HL-60 (cell line): ENCODE measurements at regions not wholly inside any gene's neighbourhood (a gene's known extent, or its start where the extent isn't known, plus 50 kb on each side); places are given as distances from the start of the nearest gene placed in this dataset.
"Not testable (repeated sequence)": the region's sequence is repeated elsewhere in the genome, so short reads cannot be mapped to it uniquely, and the experiment has no call there.

Experiments used
- DNase-seq, 2 experiments: peaks; one replicate each; pipeline ENCODE4 v3.0.0-alpha.2; 2010 to 2020; ENCODE audit warnings: low read depth in 1 of 2, low spot score in 1 of 2
- H3K27ac ChIP-seq: fragments of 250-450 bp; sonication (Bioruptor Pico); replicated peaks from 2 replicates; pipeline ENCODE4 v1.5.1; 2020; ENCODE audit warnings: mild to moderate bottlenecking, moderate library complexity
- H3K27me3 ChIP-seq: fragments of 250-450 bp; sonication (Bioruptor Pico); 2 replicates; pipeline ENCODE4 v1.5.1; 2021; ENCODE audit warnings: mild to moderate bottlenecking, moderate library complexity; ENCODE audit not compliant: insufficient read depth, poor library complexity, severe bottlenecking
- H3K4me3 ChIP-seq: replicated peaks from 2 replicates; pipeline ENCODE4 v1.5.1; 2011; ENCODE audit warnings: mild to moderate bottlenecking, control low read depth, low read length; ENCODE audit not compliant: insufficient read depth
- CTCF ChIP-seq: IDR thresholded peaks from one replicate; pipeline ENCODE4 v1.5.1; 2011; ENCODE audit warnings: low read length, control low read depth, inconsistent platforms; ENCODE audit not compliant: insufficient read depth
- GABPA ChIP-seq: IDR thresholded peaks from 2 replicates; pipeline ENCODE4 v1.6.1; 2012; ENCODE audit warnings: low read depth
- POLR2AphosphoS5 ChIP-seq: IDR thresholded peaks from 2 replicates; pipeline ENCODE4 v1.6.1; 2012; ENCODE audit warnings: low read depth
- REST ChIP-seq: IDR thresholded peaks from 2 replicates; pipeline ENCODE4 v1.6.1; 2012; ENCODE audit warnings: low read depth; ENCODE audit not compliant: insufficient replicate concordance
- SPI1 ChIP-seq: IDR thresholded peaks from 2 replicates; pipeline ENCODE4 v1.6.1; 2012; ENCODE audit warnings: low read depth, mild to moderate bottlenecking, borderline replicate concordance

- Histone ChIP-seq H3K4me3 (no peak overlapping the region), H3K27ac (no peak overlapping the region), H3K27me3 (no peaks in the 10 kb centered on the region)
- no peak for DNase-seq
- no peak for TF ChIP-seq POLR2AphosphoS5
- TF ChIP-seq SPI1, result no peak
- no peak for TF ChIP-seq GABPA
- TF ChIP-seq CTCF, result no peak
- no peak for TF ChIP-seq REST
Observed at GRCh38 chr10:83765731-83766130, 373.6 kb upstream of the GHITM start.

GRCh38 chr10:83769281-83769820 is 370.0 kb upstream of the GHITM start:
- Histone ChIP-seq H3K4me3 (no peak overlapping the region), H3K27me3 (no peaks in the 10 kb centered on the region), H3K27ac (no peak overlapping the region)
- TF ChIP-seq CTCF (no peak), POLR2AphosphoS5 (no peak), GABPA (no peak), REST (no peak), SPI1 (no peak)
- no peak for DNase-seq

- not testable (repeated sequence) for H3K27ac ChIP-seq, H3K4me3 ChIP-seq, H3K27me3 ChIP-seq, DNase-seq
Observed at GRCh38 chr10:83786701-83787100, 352.6 kb upstream of the GHITM start.

GRCh38 chr10:83801983-83802382 is 337.3 kb upstream of the GHITM start:
- H3K27me3 ChIP-seq, result no peaks in the 10 kb centered on the region
- no peak overlapping the region for H3K27ac ChIP-seq
- no peak for TF ChIP-seq REST
- TF ChIP-seq SPI1, result no peak
- no peak for TF ChIP-seq CTCF
- no peak for TF ChIP-seq POLR2AphosphoS5
- no peak for TF ChIP-seq GABPA
- no peak for DNase-seq
- H3K4me3 ChIP-seq, result no peak overlapping the region
